Natural killer cell treated with Interleukin-12 subunit alpha and Interleukin-12 subunit beta and Interleukin-15 and Interleukin-18, amount 100 ng/mL, for 72 hours (primary cell): ENCODE measurements at regions not wholly inside any gene's neighbourhood (a gene's known extent, or its start where the extent isn't known, plus 50 kb on each side); places are given as distances from the start of the nearest gene placed in this dataset.

Source experiments
- ATAC-seq, 2 donors: fragments of 150-1000 bp; cut with Tn5 transposase in 1 of 2; sonication (Bioruptor Pico), chemical (Tn5 transposase) in 1 of 2; 2 replicates each; pipeline ENCODE4 v1.10.0; 2021
- DNase-seq: peaks from one replicate; pipeline ENCODE4 v3.0.0; 2022; ENCODE audit warnings: low spot score
- H3K27ac Mint-ChIP-seq, 2 donors: 1 replicate in 1 of 2; 2 replicates in 1 of 2; pipeline ENCODE4 v1.8.0; 2022; ENCODE audit warnings: mixed read lengths in 2 of 2, mild to moderate bottlenecking in 1 of 2, moderate library complexity in 1 of 2
- H3K27me3 Mint-ChIP-seq, 2 donors: 1 replicate in 1 of 2; 2 replicates in 1 of 2; pipeline ENCODE4 v1.8.0; 2022; ENCODE audit warnings: mixed read lengths in 2 of 2
- H3K36me3 Mint-ChIP-seq: one replicate; pipeline ENCODE4 v1.8.0; 2022; ENCODE audit warnings: mixed read lengths
- H3K4me1 Mint-ChIP-seq, 2 donors: 1 replicate in 1 of 2; 2 replicates in 1 of 2; pipeline ENCODE4 v1.8.0; 2022; ENCODE audit warnings: low read depth in 2 of 2, mixed read lengths in 2 of 2, mild to moderate bottlenecking in 1 of 2
- H3K4me3 Mint-ChIP-seq: one replicate; pipeline ENCODE4 v1.8.0; 2022; ENCODE audit warnings: mixed read lengths
- H3K9me3 Mint-ChIP-seq: 2 replicates; pipeline ENCODE4 v1.8.0; 2022; ENCODE audit warnings: mixed read lengths

DNA sequence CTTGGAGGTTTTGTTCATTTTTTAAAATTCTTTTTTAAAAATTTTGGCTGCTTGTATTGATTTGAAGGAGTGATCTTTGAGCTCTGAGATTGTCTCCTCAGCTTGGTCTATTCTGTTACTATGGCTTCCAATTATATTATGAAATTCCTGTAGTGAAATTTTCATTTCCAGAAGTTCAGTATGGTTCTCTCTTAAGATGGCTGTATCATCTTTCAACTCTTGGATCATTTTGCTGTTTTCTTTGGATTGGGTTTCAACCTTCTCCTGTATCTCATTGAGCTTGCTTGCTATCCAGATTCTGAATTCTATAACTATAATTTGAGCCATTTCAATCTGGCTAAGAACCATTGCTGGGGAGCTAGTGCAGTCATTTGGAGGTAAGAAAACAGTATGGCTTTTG lies 270.8 kb upstream of the NT5C1B start:
- H3K4me3 Mint-ChIP-seq, result no peak overlapping the region
- no peaks in the 10 kb centered on the region for H3K4me1 Mint-ChIP-seq
- peaks cover 26% of the 10 kb centered on the region for H3K9me3 Mint-ChIP-seq
- H3K36me3 Mint-ChIP-seq, result peaks cover 12% of the 10 kb centered on the region
- no peaks in the 10 kb centered on the region for H3K27me3 Mint-ChIP-seq
- DNase-seq (no peak), ATAC-seq (no peak)
- no peak overlapping the region for H3K27ac Mint-ChIP-seq

DNA sequence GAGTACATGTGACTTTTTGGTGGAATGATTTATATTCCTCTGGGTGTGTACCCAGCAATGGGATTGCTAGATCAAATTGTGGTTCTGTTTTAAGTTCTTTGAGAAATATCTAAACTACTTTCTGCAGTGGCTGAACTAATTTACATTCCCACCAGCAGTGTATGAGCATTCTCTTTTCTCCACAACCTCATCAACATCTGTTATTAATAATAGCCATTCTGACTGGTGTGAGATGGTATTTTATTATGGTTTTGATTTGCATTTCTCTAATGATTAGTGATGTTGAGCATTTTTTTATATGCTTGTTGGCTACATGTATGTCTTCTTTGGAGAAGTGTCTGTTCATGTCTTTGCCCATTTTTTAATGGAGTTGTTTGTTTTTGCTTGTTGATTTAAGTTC lies 267.4 kb upstream of the NT5C1B start:
- H3K9me3 Mint-ChIP-seq, result peaks cover 19% of the 10 kb centered on the region
- ATAC-seq, result no peak
- no peaks in the 10 kb centered on the region for H3K27me3 Mint-ChIP-seq
- H3K4me3 Mint-ChIP-seq, result no peak overlapping the region
- no peak overlapping the region for H3K27ac Mint-ChIP-seq
- H3K4me1 Mint-ChIP-seq, result no peaks in the 10 kb centered on the region
- peaks cover 9% of the 10 kb centered on the region for H3K36me3 Mint-ChIP-seq
- no peak for DNase-seq

DNA sequence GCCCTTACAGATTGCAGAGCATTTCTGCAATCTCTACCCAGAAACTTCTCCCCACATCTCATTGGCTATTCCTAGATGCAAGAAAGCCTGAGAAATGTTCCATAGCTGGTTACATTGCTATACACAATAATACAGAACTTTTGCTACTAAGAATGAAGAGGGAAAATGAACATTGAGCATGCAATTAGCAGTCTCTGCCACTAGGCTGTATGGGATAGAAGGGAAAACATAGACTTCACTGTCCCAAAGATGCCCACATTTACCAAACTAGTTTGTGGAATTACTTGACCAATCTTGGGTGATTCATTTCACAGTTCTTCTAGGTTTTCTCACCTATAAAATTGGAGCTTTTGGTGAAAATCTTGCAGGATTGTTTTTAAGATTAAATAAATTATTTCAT lies 265.7 kb upstream of the NT5C1B start:
- DNase-seq (no peak), ATAC-seq (no peak)
- Mint-ChIP-seq H3K36me3 (peaks cover 7% of the 10 kb centered on the region), H3K4me1 (no peaks in the 10 kb centered on the region), H3K27me3 (no peaks in the 10 kb centered on the region), H3K9me3 (peaks cover 17% of the 10 kb centered on the region), H3K4me3 (no peak overlapping the region), H3K27ac (no peak overlapping the region)

DNA sequence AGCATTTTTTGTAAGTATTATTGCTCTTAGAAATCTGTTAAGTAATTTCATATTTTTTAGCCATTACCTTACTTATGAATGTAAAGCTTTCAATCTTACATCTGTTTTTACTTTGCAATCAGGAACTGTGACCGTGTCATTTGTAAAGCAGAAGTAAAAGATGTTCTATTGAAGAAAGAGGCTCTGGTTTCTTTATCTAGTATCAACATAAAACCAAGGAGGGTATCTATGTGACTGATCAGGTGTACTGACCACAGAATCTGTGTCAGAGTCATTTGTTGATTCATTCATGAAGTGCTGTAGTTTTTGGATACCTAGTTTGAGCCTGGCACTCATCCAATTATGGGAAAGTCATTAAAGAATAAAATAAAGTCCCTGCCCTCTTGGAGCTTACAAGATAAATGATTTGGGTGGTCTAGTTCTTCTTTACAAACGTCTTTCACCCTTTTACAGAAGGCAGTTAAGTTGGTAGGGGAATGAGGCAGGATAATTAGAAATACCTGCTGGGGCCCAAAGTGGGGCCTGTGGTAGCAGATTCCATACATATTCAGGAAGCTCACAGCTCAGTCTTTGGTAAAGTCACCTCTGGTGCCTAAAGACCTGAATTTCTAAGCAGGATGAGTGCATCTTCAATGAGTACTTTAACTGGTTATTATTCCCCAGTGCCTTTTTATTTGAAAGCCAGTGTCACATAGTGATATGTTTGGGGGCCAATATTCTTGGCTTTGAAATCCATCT lies 260.6 kb upstream of the NT5C1B start:
- DNase-seq (no peak), ATAC-seq (no peak)
- Mint-ChIP-seq H3K36me3 (no peaks in the 10 kb centered on the region), H3K4me1 (no peaks in the 10 kb centered on the region), H3K4me3 (no peak overlapping the region), H3K27ac (no peak overlapping the region), H3K9me3 (peaks cover 3% of the 10 kb centered on the region), H3K27me3 (no peaks in the 10 kb centered on the region)

DNA sequence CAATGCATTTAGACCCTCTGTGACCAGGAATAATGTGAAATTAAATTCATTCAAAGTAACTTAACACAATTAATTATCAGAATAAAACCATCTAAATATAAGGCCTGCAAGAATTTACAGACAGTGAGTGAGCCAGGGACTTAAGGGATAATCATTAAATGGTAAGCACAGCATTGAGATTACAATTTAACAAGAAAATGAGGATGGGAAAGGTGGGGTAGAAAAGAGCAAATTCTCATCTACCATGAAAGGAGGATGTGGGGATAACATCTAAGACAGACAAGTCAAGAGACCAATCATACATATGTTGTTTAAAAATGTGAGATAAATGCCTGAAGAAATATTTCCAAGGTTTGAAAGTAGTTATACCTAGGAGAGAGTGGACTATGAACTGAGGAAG lies 259.3 kb upstream of the NT5C1B start:
- H3K27me3 Mint-ChIP-seq, result no peaks in the 10 kb centered on the region
- H3K4me3 Mint-ChIP-seq, result no peak overlapping the region
- no peaks in the 10 kb centered on the region for H3K36me3 Mint-ChIP-seq
- no peak for ATAC-seq
- no peak overlapping the region for H3K27ac Mint-ChIP-seq
- DNase-seq, result no peak
- peaks cover 3% of the 10 kb centered on the region for H3K9me3 Mint-ChIP-seq
- no peaks in the 10 kb centered on the region for H3K4me1 Mint-ChIP-seq

DNA sequence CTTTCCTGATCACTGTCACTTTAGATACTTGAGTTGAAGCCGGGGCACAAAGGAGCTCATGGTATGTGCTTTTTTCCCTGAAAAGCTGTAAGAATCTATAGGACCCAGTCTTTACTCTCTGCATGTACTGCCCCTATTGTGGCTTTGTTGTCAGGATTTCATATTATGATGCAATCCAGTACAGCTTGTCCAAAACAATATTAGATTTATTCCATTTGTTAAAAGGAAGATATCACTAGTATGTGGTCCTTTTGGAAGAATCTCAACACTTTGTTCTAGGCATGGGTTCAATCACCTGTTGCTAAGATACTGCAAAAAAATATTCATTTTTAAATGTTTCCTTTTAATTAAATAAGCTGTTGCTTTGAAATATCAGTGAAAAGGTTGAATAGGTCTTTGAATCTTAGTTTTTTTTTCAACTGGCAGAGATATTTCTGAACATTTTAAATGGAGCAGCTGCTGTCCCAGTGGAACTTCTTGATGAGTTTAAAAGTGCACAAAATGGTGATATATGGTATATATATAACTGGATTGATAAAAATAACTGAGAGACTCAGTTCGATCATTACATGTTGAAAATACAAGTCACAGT lies 256.6 kb upstream of the NT5C1B start:
- ATAC-seq, result no peak
- peaks cover 11% of the 10 kb centered on the region for H3K9me3 Mint-ChIP-seq
- H3K4me3 Mint-ChIP-seq, result no peak overlapping the region
- no peaks in the 10 kb centered on the region for H3K27me3 Mint-ChIP-seq
- no peak for DNase-seq
- no peaks in the 10 kb centered on the region for H3K4me1 Mint-ChIP-seq
- no peaks in the 10 kb centered on the region for H3K36me3 Mint-ChIP-seq
- no peak overlapping the region for H3K27ac Mint-ChIP-seq

DNA sequence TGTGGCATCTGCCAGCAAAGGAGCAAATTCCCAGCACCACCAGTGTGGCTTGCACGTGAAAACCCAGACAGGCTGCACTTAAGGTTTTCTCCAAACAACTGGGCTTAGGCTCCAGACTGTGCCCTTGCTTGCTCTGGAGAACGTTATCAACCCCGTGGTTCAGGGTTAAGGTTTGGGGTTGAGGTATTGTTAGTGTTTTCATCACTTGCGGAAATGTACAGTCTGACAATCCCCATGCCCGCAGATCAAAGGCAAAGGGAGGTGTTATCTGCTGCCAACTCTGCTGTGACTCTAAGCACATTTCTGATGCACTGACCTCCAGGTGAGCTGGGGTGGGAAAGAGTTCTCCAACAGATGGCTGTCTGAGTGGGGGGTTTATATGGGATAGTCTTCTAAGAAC lies 253.5 kb upstream of the NT5C1B start:
- Mint-ChIP-seq H3K27ac (no peak overlapping the region), H3K27me3 (no peaks in the 10 kb centered on the region)

DNA sequence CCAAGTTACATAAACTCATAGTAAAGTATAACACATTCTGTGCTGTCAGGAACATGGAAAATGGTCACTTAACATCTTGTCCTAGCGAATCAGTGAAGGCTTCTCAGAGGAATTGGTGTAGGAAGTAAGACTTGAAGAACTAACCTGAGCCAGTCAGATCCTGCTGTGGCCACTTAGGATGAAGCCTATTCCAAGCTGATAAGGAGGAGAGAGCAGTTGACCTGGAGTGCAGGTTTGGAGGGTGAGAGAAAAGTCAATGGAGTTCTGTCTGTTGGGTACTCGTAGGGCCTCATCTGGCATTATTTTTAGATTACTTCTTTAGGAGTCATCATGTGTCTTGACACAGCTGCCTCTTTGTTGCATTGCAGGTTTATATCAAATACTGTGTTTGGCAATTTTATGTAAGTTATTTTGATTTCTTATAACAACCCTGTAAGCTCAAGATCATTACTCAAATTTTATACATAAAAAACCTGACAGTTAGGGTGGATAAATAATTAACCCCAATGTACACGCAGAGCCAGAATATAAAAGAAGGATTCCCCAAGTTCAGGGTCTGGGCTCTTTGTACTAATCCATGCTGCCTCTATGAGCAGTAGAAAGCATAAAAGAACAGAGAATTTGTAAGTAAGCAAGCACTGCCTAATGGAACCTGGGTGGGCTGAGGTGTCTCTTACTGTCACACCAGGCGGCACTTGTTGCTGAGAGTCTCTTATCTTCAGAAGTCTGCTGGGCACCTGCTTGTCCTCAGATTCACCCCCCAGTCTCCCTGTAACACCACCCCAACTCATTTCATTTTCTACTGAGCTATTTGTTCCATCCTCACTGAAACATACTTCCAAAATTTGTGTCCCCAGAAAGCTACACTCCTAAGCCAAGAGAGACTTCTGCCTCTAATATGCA lies 252.1 kb upstream of the NT5C1B start:
- no peaks in the 10 kb centered on the region for H3K36me3 Mint-ChIP-seq
- H3K4me1 Mint-ChIP-seq, result no peaks in the 10 kb centered on the region

More for the DNA sequence above, 253.5 kb upstream of the NT5C1B start:
- H3K4me1 Mint-ChIP-seq, result no peaks in the 10 kb centered on the region
- no peak overlapping the region for H3K4me3 Mint-ChIP-seq
- no peak for DNase-seq
- no peaks in the 10 kb centered on the region for H3K36me3 Mint-ChIP-seq
- ATAC-seq, result no peak
- peaks cover 13% of the 10 kb centered on the region for H3K9me3 Mint-ChIP-seq

DNA sequence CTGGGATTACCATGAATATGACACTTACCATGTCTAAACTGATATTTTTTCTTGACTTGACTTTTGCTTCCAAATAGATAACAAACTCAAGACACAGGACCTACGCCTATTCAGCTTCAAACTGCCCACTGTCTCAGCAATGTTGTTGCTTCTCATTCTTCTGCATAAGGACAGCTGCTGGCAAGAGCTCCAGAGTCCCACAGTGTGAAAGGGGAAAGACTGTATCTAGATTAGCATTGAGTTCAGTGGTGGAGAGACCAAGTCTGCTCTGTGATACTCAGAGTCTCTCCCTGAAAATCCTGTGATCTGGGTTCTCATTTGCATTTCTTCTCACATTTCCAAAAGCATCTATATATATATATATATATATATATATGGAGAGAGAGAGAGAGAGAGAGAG lies 247.9 kb upstream of the NT5C1B start:
- H3K4me1 Mint-ChIP-seq, result no peaks in the 10 kb centered on the region
- H3K27me3 Mint-ChIP-seq, result no peaks in the 10 kb centered on the region
- H3K36me3 Mint-ChIP-seq, result no peaks in the 10 kb centered on the region
- peaks cover 9% of the 10 kb centered on the region for H3K9me3 Mint-ChIP-seq
- ATAC-seq, result no peak
- no peak for DNase-seq
- no peak overlapping the region for H3K4me3 Mint-ChIP-seq
- no peak overlapping the region for H3K27ac Mint-ChIP-seq

More for the DNA sequence above, 252.1 kb upstream of the NT5C1B start:
- DNase-seq (no peak), ATAC-seq (no peak)
- H3K27ac Mint-ChIP-seq, result no peak overlapping the region
- no peaks in the 10 kb centered on the region for H3K27me3 Mint-ChIP-seq
- peaks cover 10% of the 10 kb centered on the region for H3K9me3 Mint-ChIP-seq
- no peak overlapping the region for H3K4me3 Mint-ChIP-seq

DNA sequence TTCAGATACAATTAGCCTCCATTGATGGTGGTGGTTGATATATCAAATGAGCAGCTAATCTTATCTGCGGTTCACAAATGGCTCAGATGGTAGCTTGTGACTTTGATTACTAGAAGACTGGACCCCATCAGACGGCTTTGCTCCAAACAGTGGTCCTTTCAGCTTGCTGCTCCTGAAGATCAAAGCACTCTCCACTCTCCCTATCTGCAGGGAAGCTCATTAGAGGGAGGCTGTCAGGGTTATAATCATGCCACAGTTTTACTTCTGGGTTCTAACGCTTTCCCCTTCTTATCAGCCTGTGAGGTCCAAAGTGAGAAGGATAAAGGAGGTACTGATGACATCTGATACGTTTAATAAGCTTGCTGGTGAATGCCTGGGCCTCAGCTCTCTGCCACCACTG lies 247.1 kb upstream of the NT5C1B start:
- H3K4me3 Mint-ChIP-seq, result no peak overlapping the region
- no peak for ATAC-seq
- no peak overlapping the region for H3K27ac Mint-ChIP-seq
- no peaks in the 10 kb centered on the region for H3K36me3 Mint-ChIP-seq
- H3K4me1 Mint-ChIP-seq, result no peaks in the 10 kb centered on the region
- H3K27me3 Mint-ChIP-seq, result no peaks in the 10 kb centered on the region
- DNase-seq, result no peak
- H3K9me3 Mint-ChIP-seq, result peaks cover 6% of the 10 kb centered on the region

DNA sequence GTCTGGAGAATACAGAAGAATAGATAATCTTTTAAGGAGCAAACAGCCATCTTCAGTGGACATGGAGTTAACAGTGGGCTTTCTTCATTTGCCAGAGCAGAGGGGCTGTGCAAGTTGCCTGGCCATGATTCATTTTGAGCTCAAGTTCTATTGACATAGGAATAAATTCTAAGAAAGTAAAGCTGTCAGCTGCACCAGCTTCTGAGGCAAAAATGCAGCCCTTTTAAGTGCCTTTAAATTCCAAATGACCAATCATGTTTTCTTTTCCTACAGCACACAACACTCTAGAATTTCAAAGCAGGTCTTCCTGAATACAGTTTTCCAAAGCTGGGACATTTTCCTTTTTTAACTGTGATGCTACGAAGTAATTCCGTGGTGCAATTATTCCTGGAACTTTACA lies 246.4 kb upstream of the NT5C1B start:
- Mint-ChIP-seq H3K36me3 (no peaks in the 10 kb centered on the region), H3K27me3 (no peaks in the 10 kb centered on the region), H3K9me3 (peaks cover 5% of the 10 kb centered on the region), H3K4me3 (no peak overlapping the region), H3K27ac (no peak overlapping the region), H3K4me1 (no peaks in the 10 kb centered on the region)
- ATAC-seq (no peak), DNase-seq (no peak)

DNA sequence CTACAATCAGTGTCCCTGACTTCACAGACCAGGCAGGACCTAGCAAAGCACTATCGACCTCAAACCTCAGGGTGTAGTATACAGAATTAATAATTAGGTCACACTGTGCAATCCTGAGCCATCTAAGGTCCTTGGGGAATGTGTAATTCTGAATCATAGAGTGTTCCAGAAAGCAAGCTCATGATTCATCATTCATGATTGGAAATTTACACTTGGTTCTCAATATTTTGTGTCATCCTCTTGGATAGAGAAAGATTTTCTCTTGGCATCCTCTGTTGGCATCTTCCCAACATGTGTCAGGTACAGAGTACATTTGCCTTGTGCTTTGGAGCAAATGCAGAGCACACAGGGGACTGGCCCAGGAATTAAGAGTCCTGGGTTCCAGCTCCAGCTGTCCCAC lies 245.0 kb upstream of the NT5C1B start:
- DNase-seq (no peak), ATAC-seq (no peak)
- Mint-ChIP-seq H3K27ac (no peak overlapping the region), H3K9me3 (peaks cover 4% of the 10 kb centered on the region), H3K27me3 (no peaks in the 10 kb centered on the region), H3K4me3 (no peak overlapping the region), H3K4me1 (no peaks in the 10 kb centered on the region), H3K36me3 (no peaks in the 10 kb centered on the region)

DNA sequence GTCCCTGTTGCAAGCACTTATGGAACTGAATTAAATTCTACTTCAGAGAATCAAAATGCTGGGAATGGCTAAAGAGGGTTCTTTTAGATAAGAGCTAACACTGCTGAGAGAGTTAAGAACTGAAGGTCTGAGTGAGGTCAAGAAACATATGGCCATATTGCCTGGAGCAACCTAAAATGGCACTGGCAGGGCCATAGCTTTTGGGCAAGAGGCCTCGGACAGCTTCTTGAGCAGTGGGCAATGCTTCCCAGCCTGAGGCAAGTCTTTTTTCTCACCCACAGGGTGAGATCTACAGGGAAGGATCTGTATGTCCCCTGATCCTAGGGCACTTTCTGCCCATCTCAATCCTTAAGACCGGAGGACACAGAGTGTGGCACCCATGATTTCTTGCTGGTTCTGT lies 244.6 kb upstream of the NT5C1B start:
- H3K27me3 Mint-ChIP-seq, result no peaks in the 10 kb centered on the region
- no peak for ATAC-seq
- DNase-seq, result no peak
- no peaks in the 10 kb centered on the region for H3K36me3 Mint-ChIP-seq
- H3K4me3 Mint-ChIP-seq, result no peak overlapping the region
- no peaks in the 10 kb centered on the region for H3K4me1 Mint-ChIP-seq
- peaks cover 4% of the 10 kb centered on the region for H3K9me3 Mint-ChIP-seq
- no peak overlapping the region for H3K27ac Mint-ChIP-seq

DNA sequence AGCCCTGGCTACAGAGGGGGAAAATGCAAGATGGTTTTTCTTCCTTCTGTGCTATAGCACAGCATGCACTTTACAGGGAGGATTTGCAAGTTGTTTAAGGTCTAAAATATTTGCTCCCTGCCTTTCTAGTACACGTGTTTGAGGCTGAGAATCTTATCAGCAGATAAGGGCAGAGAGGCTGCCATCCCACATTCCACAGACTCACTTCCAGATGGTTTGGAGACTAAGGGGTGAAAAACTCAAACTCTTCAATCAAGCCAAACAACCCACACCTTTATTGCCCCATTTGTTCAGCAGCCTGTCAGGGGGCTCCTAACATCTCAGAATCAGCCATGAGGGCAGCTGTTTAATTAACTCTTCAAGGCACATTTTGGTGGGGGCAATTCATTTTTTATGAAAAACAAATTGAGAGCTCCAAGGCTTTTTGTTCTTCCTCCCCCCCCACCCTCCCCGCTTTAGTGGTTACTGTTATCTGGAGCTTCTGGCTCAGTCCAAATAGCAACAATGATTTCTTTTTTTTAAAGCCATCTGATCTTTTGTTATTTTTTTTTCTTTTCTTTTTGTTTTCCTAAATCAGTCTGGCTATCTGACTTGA lies 242.6 kb upstream of the NT5C1B start:
- H3K4me3 Mint-ChIP-seq, result no peak overlapping the region
- no peak for DNase-seq
- H3K4me1 Mint-ChIP-seq, result no peaks in the 10 kb centered on the region
- peaks cover 6% of the 10 kb centered on the region for H3K9me3 Mint-ChIP-seq
- no peak overlapping the region for H3K27ac Mint-ChIP-seq
- no peaks in the 10 kb centered on the region for H3K27me3 Mint-ChIP-seq
- no peaks in the 10 kb centered on the region for H3K36me3 Mint-ChIP-seq
- ATAC-seq, result no peak
